ENCODE measurements at regions not wholly inside any gene's neighbourhood (a gene's known extent, or its start where the extent isn't known, plus 50 kb on each side); places are given as distances from the start of the nearest gene placed in this dataset.
"Not testable (repeated sequence)": the region's sequence is repeated elsewhere in the genome, so short reads cannot be mapped to it uniquely, and the experiment has no call there.

DNA sequence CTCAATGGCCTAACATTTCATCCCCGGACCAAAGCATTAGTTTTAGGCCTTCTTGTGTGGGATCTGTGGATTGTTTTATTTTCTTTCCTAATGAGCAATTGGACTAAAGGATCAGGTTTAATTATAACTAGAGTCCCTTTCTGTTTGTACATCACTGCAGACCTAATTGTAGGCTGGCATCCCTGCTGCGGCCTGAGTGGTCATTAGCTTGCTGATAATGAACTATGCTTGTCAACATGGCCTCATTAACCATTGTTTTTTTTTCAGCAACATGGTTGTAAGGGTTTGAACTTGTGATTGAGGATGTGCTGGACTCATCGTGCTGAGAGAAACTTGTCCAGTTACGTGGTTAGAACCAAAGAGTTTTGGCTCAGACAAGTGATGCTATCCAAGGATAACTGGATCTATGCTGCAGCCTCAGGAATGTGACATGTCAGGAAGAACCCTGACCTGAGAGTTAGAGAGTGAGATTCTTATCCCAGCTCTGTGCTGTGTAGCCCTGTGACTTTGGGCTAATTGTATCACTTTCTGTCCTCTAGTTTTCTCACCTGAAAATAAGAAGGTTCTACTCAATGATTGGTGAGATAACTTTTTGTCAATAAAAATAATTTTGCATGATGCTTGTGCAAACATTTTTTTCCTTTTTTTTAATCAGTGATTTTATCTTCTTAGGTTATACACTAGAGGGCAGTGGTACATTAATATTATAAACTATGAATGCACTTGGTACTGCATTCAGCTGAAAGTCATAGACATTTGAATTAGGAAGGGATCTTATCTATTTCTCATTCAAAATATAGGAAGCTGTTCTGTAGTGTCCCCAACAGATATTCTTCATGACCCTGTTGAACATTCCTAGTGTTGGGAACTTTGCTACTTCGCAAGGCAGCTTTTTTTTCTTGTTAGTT is 140.9 kb downstream of the RNF144B start:
- peak; percentile 38 for DNase-seq (ENCODE audit: low read depth)

DNA sequence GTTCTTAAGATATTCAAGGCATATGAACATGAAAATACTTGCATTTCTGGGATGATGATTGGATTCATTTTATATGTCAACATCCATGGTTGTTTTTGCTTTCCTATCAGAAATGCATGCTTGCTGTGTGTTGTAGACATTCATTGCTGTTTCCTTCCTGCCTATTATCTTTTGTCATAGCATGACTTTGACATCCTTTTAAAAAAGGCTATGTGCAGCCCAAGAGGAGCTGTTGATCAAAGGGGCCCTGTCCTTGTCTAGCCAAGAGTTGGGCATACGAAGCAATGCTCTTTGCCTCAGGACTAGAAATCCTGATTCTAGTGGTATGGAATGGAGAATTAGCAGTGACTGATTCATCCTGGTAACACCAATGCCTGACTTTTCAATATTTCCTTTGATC is 143.1 kb downstream of the RNF144B start:
- no peak for DNase-seq (ENCODE audit: low read depth)

DNA sequence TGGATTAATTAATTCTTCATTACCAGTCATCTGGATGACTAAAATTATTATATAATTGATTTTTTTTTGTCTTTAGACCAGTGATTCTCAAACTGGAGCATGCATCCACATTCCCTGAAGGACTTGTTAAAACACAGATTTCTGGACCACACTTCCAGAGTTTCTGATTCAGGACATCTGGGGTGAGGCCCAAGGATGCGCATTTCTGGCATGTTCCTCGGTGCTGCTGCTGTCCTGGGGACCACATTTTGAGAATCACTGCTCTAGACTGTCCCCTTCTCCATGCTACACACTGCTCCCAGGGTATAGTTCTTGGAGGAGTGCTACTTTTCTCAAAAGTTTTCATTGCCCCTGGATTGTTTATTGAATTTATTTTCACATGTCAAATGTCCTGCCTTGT is 145.0 kb downstream of the RNF144B start:
- no peak for DNase-seq (ENCODE audit: low read depth)

DNA sequence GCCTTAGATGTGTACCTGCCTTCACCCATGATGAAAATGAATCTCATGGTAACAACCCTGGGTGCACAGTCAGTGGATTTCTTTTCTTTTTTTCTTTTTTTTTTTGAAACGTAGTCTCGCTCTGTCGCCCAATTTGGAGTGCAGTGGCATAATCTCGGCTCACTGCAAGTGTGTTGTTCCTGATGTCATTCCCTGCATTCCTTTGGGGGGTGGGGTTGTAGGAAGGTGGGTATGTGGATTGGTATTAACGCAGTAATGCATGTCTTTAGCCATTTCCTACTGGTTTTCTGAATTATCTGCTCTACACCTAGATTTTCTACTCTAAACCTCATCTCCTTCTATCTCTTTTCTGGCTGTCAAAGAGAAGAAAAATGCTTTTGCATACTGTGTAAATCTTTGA is 146.6 kb downstream of the RNF144B start:
- no peak for DNase-seq (ENCODE audit: low read depth)

DNA sequence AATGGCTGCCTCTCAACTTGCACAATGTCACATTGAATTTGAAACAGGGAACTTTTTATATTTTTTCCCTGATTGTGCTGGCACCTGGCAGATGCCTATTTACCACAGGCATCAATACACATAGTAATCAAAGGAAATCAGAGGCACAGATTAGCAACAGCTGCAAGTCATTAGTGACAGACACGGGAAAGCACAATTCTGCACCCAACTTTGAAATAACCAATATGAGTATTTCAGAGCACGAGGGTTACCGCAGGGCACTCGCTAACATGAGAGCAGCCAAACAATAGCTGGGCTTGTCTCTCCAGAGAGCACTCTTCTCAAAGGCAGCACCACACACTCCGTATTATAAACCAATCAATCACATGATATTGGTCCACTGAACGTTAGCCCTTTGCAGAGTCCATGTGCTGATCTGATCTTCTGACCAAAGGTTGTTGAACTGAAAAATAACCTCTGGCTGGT is 149.5 kb downstream of the RNF144B start:
- no peak for DNase-seq (ENCODE audit: low read depth)

DNA sequence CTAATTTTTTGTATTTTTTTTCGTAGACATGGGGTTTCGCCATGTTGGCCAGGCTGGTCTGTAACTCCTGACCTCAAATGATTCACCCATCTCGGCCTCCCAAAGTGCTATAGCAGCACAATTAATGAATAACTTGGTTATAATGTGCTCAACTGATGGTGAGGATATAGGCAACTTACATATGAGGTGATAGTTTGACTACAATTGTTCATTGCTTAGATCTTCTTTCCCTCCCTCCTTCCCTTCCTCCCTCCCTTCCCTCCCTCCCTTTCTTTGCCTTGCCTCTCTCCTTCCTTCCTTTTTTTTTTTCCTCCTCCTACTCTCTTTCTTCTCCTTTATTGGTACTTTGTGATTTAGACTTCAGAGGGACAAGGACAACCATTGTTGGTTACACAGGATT is 151.2 kb downstream of the RNF144B start:
- no peak for DNase-seq (ENCODE audit: low read depth)

DNA sequence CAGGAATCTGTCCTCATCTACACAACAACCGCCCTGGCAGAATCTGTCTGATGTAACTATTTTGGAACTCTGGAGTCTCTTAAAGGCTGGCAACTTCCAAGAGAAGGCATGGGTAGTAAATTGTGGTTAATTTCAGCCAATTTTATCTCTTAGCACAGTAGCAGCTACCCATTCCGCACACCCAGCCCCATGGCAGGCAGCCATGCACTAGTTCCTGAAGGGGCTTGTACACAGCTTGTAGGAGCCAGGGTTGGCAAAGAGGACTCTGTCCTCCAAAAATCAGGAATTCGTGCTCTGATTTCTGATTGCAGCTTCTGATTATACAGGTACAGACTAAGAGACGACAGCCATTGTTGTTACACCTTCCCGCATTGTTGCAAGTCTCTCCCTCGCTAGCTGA is 155.9 kb downstream of the RNF144B start:
- no peak for DNase-seq (ENCODE audit: low read depth)

DNA sequence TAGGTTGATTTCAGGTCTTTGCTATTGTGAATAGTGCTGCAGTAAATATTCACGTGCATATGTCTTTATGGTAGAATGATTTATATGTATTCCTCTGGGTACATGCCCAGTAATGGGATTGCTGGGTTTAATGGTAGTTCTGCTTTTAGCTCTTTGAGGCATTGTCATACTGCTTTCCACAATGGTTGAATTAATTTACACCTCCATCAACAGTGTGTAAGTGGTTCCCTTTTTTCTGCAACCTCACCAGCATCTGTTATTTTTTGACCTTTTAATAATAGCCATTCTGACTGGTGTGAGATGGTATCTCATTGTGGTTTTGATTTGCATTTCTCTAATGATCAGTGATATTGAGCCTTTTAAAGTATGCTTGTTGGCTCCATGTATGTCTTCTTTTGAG is 158.0 kb downstream of the RNF144B start:
- DNase-seq (ENCODE audit: low read depth) = not testable (repeated sequence)

DNA sequence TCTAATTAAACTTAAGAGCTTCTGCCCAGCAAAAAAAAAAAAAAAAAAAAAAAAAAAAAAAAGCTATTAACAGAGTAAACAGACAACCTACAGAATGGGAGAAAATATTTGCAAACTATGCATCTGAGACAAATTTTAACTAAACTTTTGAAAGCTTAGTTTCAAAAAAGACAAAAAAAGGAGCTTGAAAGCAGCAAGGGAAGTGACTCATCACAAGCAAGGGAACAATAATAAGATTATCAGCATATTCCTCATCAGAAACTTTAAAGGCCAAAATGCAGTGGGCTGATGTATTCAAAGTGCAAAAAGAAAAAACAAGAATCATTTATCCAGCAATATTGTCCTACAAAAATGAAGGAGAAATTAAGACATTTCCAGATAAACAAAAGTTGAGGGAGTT is 158.6 kb downstream of the RNF144B start:
- DNase-seq (ENCODE audit: low read depth) = peak; percentile 12

DNA sequence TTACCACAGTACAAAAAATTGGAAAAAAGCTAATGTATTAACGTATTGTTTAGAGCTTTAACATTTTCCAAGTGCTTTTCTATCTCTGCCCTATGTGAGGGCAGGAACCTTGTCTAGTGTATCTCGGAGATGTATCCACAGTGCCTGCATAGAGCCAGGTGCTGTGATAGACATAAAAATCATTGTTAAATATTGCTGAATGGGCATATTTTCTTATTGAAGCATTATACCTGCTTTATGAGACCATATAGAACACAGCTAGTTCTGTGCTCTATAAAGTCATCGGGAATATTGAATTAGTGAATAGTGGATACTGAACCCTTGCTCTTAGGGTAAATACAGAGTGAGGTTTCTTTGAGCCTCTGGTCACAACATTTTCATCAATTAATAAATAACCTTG is 163.0 kb downstream of the RNF144B start:
- DNase-seq (ENCODE audit: low read depth) = no peak

DNA sequence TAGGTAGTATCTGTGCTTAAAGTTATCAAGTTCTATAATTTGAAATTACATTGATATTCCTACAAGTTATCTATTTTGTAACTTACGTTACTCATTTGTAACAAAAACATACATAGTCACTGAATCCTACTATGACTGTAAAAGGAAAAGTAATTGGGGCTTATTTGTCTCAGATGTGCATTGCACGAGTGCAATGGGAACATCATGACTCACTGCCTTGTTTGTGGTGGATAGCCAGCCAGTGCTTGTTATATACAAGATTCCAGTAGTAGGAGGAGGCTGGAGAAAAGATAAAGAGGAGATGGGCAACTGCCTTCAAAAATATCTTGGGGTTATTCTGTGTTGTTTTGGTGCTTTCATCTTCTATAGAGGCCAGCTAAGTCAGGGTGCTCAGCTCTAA is 164.1 kb downstream of the RNF144B start:
- peak; percentile 74 for DNase-seq (ENCODE audit: low read depth)

DNA sequence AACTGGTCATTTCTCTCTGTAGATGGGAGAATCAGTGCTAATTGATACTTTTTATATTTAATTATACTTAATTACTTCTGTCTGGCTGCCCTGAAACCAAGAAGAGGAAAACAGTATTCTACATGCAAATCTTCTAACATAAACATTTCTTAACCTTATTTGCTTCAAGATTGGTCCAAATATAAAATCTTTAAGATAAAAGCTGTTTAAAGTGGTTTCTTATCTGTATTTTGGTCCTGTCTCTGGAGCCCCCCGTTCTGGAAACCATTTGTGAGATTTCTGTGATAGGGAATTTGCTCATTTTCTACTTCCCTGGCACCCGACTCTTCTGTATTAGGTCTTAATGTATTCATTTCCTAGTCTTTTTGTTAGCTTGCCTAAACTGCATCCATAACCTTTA is 168.6 kb downstream of the RNF144B start:
- no peak for DNase-seq (ENCODE audit: low read depth)

DNA sequence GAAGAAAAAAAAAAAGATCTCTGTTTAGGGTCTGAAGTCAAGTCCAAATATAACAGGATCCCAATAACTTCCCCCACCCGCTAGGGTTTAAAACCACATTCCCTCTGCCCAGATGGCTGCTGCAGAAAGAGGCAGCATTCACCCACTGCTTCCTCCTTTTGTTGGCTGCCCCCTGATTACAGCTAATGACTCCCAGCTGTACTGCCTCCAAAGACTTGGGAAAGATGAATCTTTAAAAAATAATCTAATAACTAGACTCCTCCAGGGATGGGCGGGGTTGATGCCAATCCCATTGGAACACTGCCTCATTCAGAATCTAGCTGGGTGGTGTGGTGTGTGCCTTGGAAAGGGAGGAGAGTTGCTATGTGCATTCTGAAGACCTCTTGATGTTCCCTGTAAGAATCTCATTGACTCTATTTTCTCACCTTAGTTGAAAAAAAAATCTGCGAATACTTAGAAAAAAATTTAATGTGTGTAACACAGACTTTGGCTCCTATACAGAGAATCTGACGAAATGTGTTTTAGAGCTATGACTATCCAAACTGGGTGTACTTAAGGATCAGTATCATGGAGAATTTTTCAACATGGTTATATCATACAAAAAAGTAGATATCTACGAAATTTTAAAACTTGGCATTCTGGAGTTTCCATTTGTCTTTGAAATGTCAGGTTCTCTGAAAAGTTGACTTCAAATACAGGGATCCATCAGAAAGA is 174.0 kb downstream of the RNF144B start:
- no peak for DNase-seq (ENCODE audit: low read depth)

DNA sequence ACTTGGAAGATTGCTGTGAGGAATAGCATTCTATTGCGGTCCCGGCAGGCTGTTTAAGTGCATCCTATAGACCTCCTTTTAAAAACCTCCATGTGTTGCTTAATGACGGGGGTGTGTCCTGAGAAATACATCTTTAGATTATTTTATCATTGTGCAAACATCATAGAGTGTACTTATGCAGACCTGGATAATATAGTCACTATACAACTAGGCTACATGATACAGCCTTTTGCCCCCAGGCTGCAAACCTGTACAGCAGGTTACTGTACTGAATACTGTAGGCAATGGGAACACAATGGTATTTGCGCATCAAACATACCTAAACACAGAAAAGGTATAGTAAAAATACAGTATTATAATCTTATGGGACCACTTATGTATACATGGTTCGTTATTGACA is 175.6 kb downstream of the RNF144B start:
- DNase-seq (ENCODE audit: low read depth) = no peak

DNA sequence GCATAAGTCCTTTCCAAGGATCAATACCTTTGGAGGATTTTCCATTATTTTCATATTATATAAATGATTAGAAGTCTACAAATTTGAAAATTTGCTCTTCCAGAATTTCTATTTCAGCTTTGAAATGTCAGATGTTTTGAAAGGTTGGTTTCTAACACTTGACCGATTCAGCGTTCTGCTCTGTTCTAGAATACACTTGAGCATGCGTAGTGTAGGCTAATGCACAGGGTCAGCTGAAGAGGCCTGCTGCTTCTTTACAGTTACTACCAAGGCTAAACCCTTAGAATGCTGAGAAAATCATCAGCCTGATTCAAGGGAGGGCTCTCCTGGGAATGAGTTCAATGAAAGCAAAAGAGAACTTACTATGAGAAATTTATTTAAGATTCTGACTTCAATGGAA is 177.6 kb downstream of the RNF144B start:
- no peak for DNase-seq (ENCODE audit: low read depth)

DNA sequence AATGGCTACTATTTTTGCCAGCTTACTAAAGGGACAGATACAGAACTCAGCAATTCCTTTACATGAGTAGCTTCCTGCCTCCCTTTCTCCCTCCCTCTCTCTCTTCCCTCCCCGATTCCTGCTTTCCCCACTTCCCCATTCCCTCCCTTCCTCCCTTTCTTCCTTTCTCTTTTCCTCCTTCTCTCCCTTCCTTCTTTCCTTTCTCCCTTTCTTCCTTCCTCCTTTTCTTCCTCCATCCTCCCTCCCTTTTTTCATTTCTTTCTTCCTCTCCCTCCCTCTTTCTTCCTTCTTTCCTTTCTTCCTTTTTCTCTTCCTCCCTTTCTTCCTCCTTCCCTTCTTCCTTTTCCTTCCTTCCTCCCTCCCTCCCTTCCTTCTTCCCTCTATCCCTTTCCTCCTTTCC is 178.1 kb downstream of the RNF144B start:
- DNase-seq (ENCODE audit: low read depth) = no peak

DNA sequence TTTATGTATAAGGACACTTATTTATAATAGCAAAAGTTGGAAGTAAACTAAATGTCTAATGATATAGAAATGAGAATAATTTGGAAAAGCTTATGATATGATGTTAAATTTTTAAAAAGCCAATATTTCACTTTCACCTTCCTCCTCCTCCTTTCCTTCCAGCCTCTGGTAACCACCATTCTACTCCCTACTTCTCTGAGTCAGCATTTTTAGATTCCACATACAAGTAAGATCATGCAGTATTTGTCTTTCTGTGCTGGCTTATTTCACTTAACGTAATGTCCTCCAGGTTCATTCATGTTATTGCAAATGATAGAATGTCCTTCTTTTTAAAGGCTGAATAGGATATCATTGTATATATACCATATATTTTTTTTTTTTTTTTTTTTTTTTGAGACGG is 180.2 kb downstream of the RNF144B start:
- DNase-seq (ENCODE audit: low read depth) = no peak

DNA sequence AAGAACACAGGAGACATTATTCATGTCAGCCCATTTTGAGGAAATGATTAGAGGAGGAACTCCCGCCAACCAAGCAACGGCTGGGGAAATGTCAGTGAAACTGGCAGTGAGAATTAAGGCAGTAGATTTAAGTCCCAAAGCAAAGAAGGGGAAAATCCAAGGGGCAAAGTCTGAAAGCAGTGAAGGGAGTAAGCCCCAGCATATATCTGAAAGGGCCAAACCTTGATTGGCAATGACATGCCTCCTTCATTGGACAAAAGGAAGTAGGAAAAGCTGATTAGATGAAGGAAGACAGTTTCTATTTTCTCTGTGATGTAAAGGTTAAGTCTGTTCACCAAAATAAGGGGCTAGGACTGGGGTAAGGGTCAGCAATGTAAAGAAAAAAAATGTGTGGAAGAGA is 190.3 kb downstream of the RNF144B start:
- no peak for DNase-seq (ENCODE audit: low read depth)

DNA sequence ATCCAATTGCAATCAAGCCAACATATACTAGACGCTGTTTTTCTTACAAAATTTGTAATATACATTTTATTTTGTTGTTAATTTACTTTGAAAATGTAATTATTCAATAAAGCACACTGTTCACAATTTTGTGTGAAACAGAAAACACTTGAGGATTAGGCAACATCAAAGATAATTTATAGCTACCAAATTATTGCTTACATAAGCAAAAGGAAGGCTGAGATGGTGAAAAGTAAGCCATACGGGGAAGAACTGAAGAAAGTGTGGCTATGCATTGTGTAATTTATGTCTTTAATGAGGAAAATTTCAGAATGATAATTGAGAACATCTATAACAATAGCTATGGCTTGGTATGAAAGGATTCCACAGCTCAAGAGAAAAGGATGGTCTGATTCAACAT is 192.0 kb downstream of the RNF144B start:
- DNase-seq (ENCODE audit: low read depth) = no peak

DNA sequence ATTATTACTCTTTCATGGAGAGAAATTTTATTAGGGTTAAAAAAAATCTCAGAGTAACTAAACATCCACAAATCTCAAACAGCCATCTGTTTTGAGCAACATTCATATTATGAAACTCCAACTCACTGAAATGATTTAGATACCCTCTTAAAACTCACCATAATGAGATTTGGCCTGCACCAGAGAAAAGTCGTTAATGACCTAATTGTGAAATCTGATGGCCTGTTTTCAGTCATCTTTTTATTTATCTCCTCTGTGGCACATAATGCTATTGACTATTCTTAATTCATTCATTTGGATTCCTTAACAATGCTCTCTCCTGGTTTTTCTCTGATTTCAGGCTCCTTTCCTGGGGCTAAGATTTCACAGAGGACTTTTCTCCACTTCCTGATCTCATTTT is 192.7 kb downstream of the RNF144B start:
- no peak for DNase-seq (ENCODE audit: low read depth)

DNA sequence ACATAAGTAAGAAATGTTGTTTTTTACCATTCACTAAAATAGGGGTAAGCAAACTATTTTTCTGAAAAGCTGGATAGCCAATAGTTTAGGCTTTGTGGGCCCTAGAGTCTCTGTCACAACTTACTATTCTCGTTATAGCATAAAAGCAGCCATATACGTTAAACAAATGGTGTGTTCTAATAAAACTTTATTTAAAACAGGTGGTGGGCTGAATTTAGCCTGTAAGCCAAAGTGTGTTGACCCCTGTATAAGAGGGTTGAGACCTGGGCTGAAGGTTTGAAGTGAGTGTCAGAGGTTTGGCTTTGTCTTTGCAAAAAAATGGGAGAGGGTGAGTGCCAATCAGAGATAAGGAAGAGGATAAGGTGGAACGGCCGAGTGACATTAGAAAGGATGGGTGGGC is 197.2 kb downstream of the RNF144B start:
- DNase-seq (ENCODE audit: low read depth) = no peak

DNA sequence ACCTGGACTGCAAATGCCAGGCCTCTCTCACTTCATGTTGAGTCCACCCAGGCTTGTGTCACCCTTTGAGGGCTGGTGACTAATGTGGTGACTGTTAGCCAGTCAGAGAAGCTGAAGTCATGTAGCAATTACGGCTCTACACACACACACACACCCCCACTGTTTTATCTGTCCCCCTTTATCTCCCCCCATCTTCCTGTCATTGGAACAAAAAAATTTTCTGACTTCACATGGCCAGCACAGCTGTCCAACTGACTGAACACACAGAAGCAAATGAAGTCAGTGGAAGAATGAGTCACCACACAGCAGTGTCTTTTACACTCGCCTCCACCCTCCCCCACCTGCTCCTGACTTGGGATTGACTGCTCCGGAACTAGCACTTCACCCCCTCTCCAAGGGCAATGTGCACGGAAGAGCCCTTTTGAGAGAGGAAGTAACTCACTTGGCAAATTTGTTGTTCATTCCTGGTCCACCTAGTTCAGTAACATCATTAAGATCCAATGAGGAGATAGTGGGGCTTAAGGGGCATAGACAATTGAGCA is 198.0 kb downstream of the RNF144B start:
- peak; percentile 96 for DNase-seq (ENCODE audit: low read depth)

DNA sequence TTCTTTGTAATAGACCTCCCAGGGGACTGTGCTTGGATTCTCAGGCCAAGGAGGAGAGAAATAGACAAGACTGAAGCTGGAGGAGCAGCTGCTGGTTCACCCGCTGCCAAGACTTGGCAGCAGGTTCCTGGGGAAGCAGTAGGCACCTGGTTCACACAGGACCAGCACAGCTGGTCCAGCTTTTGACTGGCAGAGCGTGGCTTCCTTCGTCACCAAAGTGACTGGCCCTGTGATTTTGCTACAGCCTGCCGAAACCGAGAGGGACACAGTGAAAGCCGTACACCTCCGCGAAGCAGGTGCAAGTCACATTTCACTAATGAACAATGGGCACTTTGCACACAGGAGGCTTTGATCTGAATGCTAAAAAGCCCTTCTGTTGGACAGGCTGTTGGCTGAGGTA is 199.0 kb downstream of the RNF144B start:
- no peak for DNase-seq (ENCODE audit: low read depth)
